Gastrocnemius medialis (tissue), 4 donors: ENCODE measurements at regions not wholly inside any gene's neighbourhood (a gene's known extent, or its start where the extent isn't known, plus 50 kb on each side); places are given as distances from the start of the nearest gene placed in this dataset.

ENCODE experiments used
- POLR2A ChIP-seq, 2 donors: fragments of 450-650 bp; IDR thresholded peaks; one replicate each; pipeline ENCODE4 v1.6.1; 2017; ENCODE audit warnings: antibody characterized with exemption in 2 of 2, mild to moderate bottlenecking in 2 of 2, moderate library complexity in 2 of 2
- TF ChIP-seq, protein P1 (sequence below), 5 experiments: fragments of 450-650 bp in 3 of 5; fragments of 200-600 bp in 2 of 5; sonication (generic) in 2 of 5; IDR thresholded peaks in 4 of 5; conservative IDR thresholded peaks in 1 of 5; 1 replicate in 4 of 5; 2 replicates in 1 of 5; pipeline ENCODE4 v1.5.1; 2016 to 2019; ENCODE audit warnings: antibody characterized with exemption in 5 of 5, mild to moderate bottlenecking in 3 of 5, moderate library complexity in 3 of 5

DNA sequence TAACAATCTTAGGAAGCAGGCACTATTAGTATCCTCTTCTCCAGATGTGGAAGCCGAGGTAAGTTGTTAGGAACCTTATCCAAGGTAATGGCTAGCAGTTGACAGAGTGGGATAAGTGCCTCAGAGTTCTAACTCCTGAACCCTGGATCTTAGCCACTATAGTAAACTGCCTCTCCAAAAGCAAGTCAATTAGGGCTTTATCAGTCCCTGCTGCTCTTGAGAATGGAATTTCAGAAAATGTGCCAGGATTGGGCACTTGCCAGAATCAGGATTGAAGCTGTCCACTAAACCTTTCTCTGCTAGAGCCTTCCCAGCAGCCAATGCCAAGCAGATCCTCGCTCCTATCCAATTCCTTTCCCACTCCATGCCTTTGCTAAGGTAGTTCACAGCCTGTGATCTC, 777.5 kb upstream of the POM121L12 start:
- TF ChIP-seq POLR2A (IDR thresholded peaks at IDR 0.05), result no peak
- TF ChIP-seq, protein P1, sequence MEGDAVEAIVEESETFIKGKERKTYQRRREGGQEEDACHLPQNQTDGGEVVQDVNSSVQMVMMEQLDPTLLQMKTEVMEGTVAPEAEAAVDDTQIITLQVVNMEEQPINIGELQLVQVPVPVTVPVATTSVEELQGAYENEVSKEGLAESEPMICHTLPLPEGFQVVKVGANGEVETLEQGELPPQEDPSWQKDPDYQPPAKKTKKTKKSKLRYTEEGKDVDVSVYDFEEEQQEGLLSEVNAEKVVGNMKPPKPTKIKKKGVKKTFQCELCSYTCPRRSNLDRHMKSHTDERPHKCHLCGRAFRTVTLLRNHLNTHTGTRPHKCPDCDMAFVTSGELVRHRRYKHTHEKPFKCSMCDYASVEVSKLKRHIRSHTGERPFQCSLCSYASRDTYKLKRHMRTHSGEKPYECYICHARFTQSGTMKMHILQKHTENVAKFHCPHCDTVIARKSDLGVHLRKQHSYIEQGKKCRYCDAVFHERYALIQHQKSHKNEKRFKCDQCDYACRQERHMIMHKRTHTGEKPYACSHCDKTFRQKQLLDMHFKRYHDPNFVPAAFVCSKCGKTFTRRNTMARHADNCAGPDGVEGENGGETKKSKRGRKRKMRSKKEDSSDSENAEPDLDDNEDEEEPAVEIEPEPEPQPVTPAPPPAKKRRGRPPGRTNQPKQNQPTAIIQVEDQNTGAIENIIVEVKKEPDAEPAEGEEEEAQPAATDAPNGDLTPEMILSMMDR (IDR thresholded peaks at IDR 0.05 in 4 of 5, conservative IDR thresholded peaks at IDR 0.05 in 1 of 5), result no peak
